Panc1 (cell line): ENCODE measurements at regions not wholly inside any gene's neighbourhood (a gene's known extent, or its start where the extent isn't known, plus 50 kb on each side); places are given as distances from the start of the nearest gene placed in this dataset.

Experiments used
- CTCF ChIP-seq: fragments of 450-650 bp; IDR thresholded peaks from 2 replicates; pipeline ENCODE4 v1.5.1; 2017; ENCODE audit warnings: mild to moderate bottlenecking
- TCF7L2 ChIP-seq: IDR thresholded peaks from 2 replicates; pipeline ENCODE4 v1.6.1; 2011; ENCODE audit warnings: mild to moderate bottlenecking, low read depth, low read length, inconsistent platforms

- no peak for TF ChIP-seq CTCF
- no peak for TF ChIP-seq TCF7L2
Observed at GRCh38 chr20:57840504-57841296, 130.9 kb upstream of the PMEPA1 start.
